ENCODE measurements at regions not wholly inside any gene's neighbourhood (a gene's known extent, or its start where the extent isn't known, plus 50 kb on each side); places are given as distances from the start of the nearest gene placed in this dataset.

GRCh38 chr2:193738892-193739291, 1544.2 kb upstream of the TMEFF2 start:
- H3K79me2 ChIP-seq (ENCODE audit: insufficient read depth, low read length), result no peaks in the 10 kb centered on the region
- no peak for DNase-seq
- peaks cover 15 to 19% of the 10 kb centered on the region in 2 donors for H3K9me3 ChIP-seq (replicated peaks in 1 of 2; ENCODE audit: control insufficient read depth in 1 of 2, insufficient read depth in 1 of 2, low read length in 2 of 2)
- TF ChIP-seq CTCF (IDR thresholded peaks at IDR 0.05), result no peak
- no peak overlapping the region for H3K4me3 Mint-ChIP-seq
- no peak overlapping the region for H3K27ac Mint-ChIP-seq
- H3K9ac ChIP-seq (ENCODE audit: insufficient read depth, low read length, poor library complexity, severe bottlenecking), result no peak overlapping the region
- H2AFZ ChIP-seq (ENCODE audit: insufficient read depth, low read depth, low read length, poor library complexity, severe bottlenecking), result no peak overlapping the region
- intact Hi-C loops (cut with micrococcal nuclease), result no loop called here
- H3K4me2 ChIP-seq (replicated peaks; ENCODE audit: extremely low read depth, low read length, poor library complexity, severe bottlenecking), result no peak overlapping the region
- H3K36me3 ChIP-seq (replicated peaks in 1 of 2; ENCODE audit: control insufficient read depth in 1 of 2, insufficient read depth in 2 of 2, low read length in 2 of 2), result no peaks in the 10 kb centered on the region
- no peak overlapping the region for H3K27ac ChIP-seq (ENCODE audit: low read depth in 1 of 2, low read length in 2 of 2)
- 79% methylated on average over 2 of the region's 4 CpGs for WGBS (ENCODE audit: insufficient coverage)
- no peaks in the 10 kb centered on the region for H3K4me1 ChIP-seq (ENCODE audit: control insufficient read depth in 1 of 2, insufficient read depth in 2 of 2, low read length in 2 of 2)
- H3K36me3 Mint-ChIP-seq, result no peaks in the 10 kb centered on the region
- no peak overlapping the region for H3K4me3 ChIP-seq (replicated peaks in 1 of 3; ENCODE audit: low read depth in 2 of 3, low read length in 3 of 3)
- no peaks in the 10 kb centered on the region for H4K20me1 ChIP-seq (ENCODE audit: insufficient read depth, low read length)
- no peaks in the 10 kb centered on the region for H3K27me3 ChIP-seq (ENCODE audit: control insufficient read depth in 2 of 2, insufficient read depth in 2 of 2, low read length in 2 of 2)
- no peaks in the 10 kb centered on the region for H3K4me1 Mint-ChIP-seq
- peaks cover 4 to 17% (median 12%) of the 10 kb centered on the region in 7 donors for H3K9me3 Mint-ChIP-seq
- H3K27me3 Mint-ChIP-seq (ENCODE audit: low read depth in 3 of 3), result peaks cover 0 to 1% (median 0%) of the 10 kb centered on the region in 3 donors

- peaks cover 0 to 7% of the 10 kb centered on the region in 2 donors for H3K9me3 ChIP-seq (replicated peaks in 1 of 2; ENCODE audit: control insufficient read depth in 1 of 2, insufficient read depth in 1 of 2, low read length in 2 of 2)
- Mint-ChIP-seq H3K9me3 (peaks cover 5 to 24% (median 10%) of the 10 kb centered on the region in 7 donors), H3K4me3 (no peak overlapping the region), H3K4me1 (no peaks in the 10 kb centered on the region), H3K27ac (no peak overlapping the region), H3K27me3 (ENCODE audit: low read depth in 3 of 3) (no peaks in the 10 kb centered on the region), H3K36me3 (no peaks in the 10 kb centered on the region)
- H3K36me3 ChIP-seq (replicated peaks in 1 of 2; ENCODE audit: control insufficient read depth in 1 of 2, insufficient read depth in 2 of 2, low read length in 2 of 2), result no peaks in the 10 kb centered on the region
- no peaks in the 10 kb centered on the region for H3K79me2 ChIP-seq (ENCODE audit: insufficient read depth, low read length)
- no peaks in the 10 kb centered on the region for H4K20me1 ChIP-seq (ENCODE audit: insufficient read depth, low read length)
- TF ChIP-seq CTCF (IDR thresholded peaks at IDR 0.05), result no peak
- H3K27ac ChIP-seq (ENCODE audit: low read depth in 1 of 2, low read length in 2 of 2), result no peak overlapping the region
- intact Hi-C loops (cut with micrococcal nuclease), result no loop called here
- no peak overlapping the region for H3K4me2 ChIP-seq (replicated peaks; ENCODE audit: extremely low read depth, low read length, poor library complexity, severe bottlenecking)
- H3K27me3 ChIP-seq (ENCODE audit: control insufficient read depth in 2 of 2, insufficient read depth in 2 of 2, low read length in 2 of 2), result no peaks in the 10 kb centered on the region
- no peak overlapping the region for H2AFZ ChIP-seq (ENCODE audit: insufficient read depth, low read depth, low read length, poor library complexity, severe bottlenecking)
- DNase-seq, result no peak
- H3K4me3 ChIP-seq (replicated peaks in 1 of 3; ENCODE audit: low read depth in 2 of 3, low read length in 3 of 3), result no peak overlapping the region
- H3K4me1 ChIP-seq (ENCODE audit: control insufficient read depth in 1 of 2, insufficient read depth in 2 of 2, low read length in 2 of 2), result no peaks in the 10 kb centered on the region
- H3K9ac ChIP-seq (ENCODE audit: insufficient read depth, low read length, poor library complexity, severe bottlenecking), result no peak overlapping the region
Measured at GRCh38 chr2:193712912-193713311, 1518.2 kb upstream of the TMEFF2 start.

Data from CD14-positive monocyte (primary cell).